MM.1S (cell line): ENCODE measurements at regions not wholly inside any gene's neighbourhood (a gene's known extent, or its start where the extent isn't known, plus 50 kb on each side); places are given as distances from the start of the nearest gene placed in this dataset.
"Not testable (repeated sequence)": the region's sequence is repeated elsewhere in the genome, so short reads cannot be mapped to it uniquely, and the experiment has no call there.

Experiments used
- EZH2 ChIP-seq: fragments of 300-600 bp; sonication (generic); optimal IDR thresholded peaks from 2 replicates; pipeline ENCODE3; 2017; ENCODE audit warnings: low read depth, mild to moderate bottlenecking, antibody characterized with exemption, low read length, mixed read lengths
- EZH2phosphoT487 ChIP-seq: fragments of 300-600 bp; sonication (generic); IDR thresholded peaks from 2 replicates; pipeline ENCODE4 v1.6.1; 2018; ENCODE audit warnings: antibody characterized with exemption, low read length
- TF ChIP-seq, protein P1 (sequence below): fragments of 300-600 bp; sonication (generic); IDR thresholded peaks from 2 replicates; pipeline ENCODE4 v1.5.1; 2016; ENCODE audit warnings: antibody characterized with exemption, low read length, mixed read lengths

DNA sequence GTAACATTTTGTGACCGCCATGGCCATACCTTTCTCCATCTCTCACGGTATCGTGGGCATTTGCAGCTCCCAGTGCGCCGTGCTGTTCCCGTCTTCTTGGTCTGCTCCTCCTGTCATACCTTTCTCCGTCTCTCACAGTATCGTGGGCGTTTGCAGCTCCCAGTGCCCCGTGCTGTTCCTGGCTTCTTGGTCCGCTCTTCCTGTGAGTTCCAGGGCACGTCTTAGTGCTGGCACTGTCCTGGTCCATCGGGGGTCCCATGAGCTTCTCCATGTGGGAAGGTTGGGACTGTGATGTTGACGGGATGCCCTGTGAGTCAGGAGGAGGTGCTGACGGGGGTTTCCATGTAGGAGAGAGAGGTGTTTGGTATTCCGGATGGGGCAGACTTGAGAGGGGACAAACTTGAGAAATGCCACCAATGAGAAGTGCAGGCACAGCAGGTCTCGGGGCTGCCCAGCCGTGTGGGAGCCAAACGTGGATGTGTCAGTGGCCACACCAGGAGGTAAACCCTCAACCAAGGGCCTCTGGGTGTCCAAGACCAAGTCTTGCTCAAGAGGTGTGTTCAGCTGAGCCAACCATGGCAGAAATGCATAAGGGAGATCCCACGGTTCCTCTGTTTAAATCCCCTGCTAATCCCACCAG is 84.7 kb upstream of the TNK2 start:
- TF ChIP-seq, protein P1, sequence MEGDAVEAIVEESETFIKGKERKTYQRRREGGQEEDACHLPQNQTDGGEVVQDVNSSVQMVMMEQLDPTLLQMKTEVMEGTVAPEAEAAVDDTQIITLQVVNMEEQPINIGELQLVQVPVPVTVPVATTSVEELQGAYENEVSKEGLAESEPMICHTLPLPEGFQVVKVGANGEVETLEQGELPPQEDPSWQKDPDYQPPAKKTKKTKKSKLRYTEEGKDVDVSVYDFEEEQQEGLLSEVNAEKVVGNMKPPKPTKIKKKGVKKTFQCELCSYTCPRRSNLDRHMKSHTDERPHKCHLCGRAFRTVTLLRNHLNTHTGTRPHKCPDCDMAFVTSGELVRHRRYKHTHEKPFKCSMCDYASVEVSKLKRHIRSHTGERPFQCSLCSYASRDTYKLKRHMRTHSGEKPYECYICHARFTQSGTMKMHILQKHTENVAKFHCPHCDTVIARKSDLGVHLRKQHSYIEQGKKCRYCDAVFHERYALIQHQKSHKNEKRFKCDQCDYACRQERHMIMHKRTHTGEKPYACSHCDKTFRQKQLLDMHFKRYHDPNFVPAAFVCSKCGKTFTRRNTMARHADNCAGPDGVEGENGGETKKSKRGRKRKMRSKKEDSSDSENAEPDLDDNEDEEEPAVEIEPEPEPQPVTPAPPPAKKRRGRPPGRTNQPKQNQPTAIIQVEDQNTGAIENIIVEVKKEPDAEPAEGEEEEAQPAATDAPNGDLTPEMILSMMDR, result not testable (repeated sequence)
- not testable (repeated sequence) for TF ChIP-seq EZH2, EZH2phosphoT487
